Fibroblast of mammary gland (primary cell): ENCODE measurements at regions not wholly inside any gene's neighbourhood (a gene's known extent, or its start where the extent isn't known, plus 50 kb on each side); places are given as distances from the start of the nearest gene placed in this dataset.

ENCODE experiments used
- DNase-seq: peaks from one replicate; pipeline ENCODE4 v3.0.0-alpha.2; 2010; ENCODE audit warnings: low read depth
- H3K4me3 ChIP-seq: 2 replicates; pipeline ENCODE4 v1.5.1; 2011; ENCODE audit warnings: low read depth, mild to moderate bottlenecking, low read length, moderate library complexity; ENCODE audit not compliant: control insufficient read depth
- CTCF ChIP-seq: conservative IDR thresholded peaks from 2 replicates; pipeline ENCODE4 v1.5.1; 2011; ENCODE audit warnings: low read depth, low read length, inconsistent platforms; ENCODE audit not compliant: control insufficient read depth, insufficient read depth

GRCh38 chr4:117434424-117434823 is 349.0 kb upstream of the TRAM1L1 start:
- H3K4me3 ChIP-seq = no peak overlapping the region
- TF ChIP-seq CTCF = no peak
- DNase-seq = no peak

DNA sequence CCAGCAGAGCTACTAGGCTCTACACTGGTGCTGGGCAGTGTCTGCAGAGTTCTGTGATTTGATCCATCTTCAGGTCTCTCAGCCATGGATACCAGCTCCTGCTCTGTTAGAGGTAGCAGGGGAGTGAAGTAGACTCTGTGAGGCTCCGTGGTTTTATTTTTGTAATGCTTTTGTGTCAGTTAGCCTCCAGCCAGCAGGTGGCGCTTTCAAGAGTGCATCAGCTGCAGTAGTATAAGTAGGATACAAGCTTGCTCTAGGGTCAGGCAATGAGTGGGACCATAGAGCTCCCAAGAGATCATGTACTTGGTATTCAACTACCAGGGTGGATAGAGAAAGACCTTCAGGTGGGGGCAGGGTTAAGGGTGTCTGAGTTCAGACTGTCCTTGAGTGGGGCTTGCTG is 362.5 kb upstream of the TRAM1L1 start:
- DNase-seq = no peak

GRCh38 chr4:117455088-117455487 is 369.7 kb upstream of the TRAM1L1 start:
- H3K4me3 ChIP-seq = no peak overlapping the region
- no peak for DNase-seq
- no peak for TF ChIP-seq CTCF

More for the DNA sequence above, 362.5 kb upstream of the TRAM1L1 start:
- TF ChIP-seq CTCF = no peak
- H3K4me3 ChIP-seq = no peak overlapping the region

- no peak overlapping the region for H3K4me3 ChIP-seq
- TF ChIP-seq CTCF = no peak
- no peak for DNase-seq
Measured at GRCh38 chr4:117466388-117466787, 381.0 kb upstream of the TRAM1L1 start.

GRCh38 chr4:117467404-117467803 is 382.0 kb upstream of the TRAM1L1 start:
- no peak for TF ChIP-seq CTCF
- no peak for DNase-seq
- no peak overlapping the region for H3K4me3 ChIP-seq

- TF ChIP-seq CTCF = no peak
- H3K4me3 ChIP-seq = no peak overlapping the region
- no peak for DNase-seq
Measured at GRCh38 chr4:117474987-117475386, 389.6 kb upstream of the TRAM1L1 start.

DNA sequence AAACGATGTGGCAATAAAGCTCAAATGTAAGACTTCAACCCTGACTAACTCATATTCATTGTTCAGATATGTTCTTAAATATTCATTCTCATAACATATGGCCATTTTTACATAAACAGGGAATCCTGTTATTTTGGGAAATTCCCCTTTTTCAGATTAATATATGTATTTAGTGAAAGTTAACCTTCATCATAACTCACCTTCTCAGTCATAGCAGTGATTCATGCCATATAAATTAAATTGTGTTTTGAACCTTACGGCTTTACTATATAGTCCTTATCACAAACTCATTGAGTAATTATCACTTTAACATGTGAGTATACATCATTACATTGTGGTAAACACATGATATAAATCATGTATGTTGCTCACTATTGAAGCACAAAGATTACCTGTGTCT is 392.5 kb upstream of the TRAM1L1 start:
- no peak for DNase-seq
- TF ChIP-seq CTCF = no peak
- H3K4me3 ChIP-seq = no peak overlapping the region
